Skeletal muscle cell (primary cell): ENCODE measurements at regions not wholly inside any gene's neighbourhood (a gene's known extent, or its start where the extent isn't known, plus 50 kb on each side); places are given as distances from the start of the nearest gene placed in this dataset.

Source experiments
- DNase-seq: peaks from one replicate; pipeline ENCODE4 v3.0.0-alpha.2; 2010; ENCODE audit warnings: low read depth
- H3K4me3 ChIP-seq: 2 replicates; pipeline ENCODE4 v1.5.1; 2011; ENCODE audit warnings: low read depth, mild to moderate bottlenecking, control low read depth, low read length, moderate library complexity

GRCh38 chr18:77772177-77772576 lies 522.5 kb downstream of the GALR1 start:
- H3K4me3 ChIP-seq = no peak overlapping the region
- no peak for DNase-seq

GRCh38 chr18:77776104-77776503 lies 526.5 kb downstream of the GALR1 start:
- no peak overlapping the region for H3K4me3 ChIP-seq
- DNase-seq = no peak

- no peak overlapping the region for H3K4me3 ChIP-seq
- DNase-seq = no peak
Observed at GRCh38 chr18:77777163-77777562, 527.5 kb downstream of the GALR1 start.

GRCh38 chr18:77784759-77785379 lies 535.2 kb downstream of the GALR1 start:
- H3K4me3 ChIP-seq = no peak overlapping the region

GRCh38 chr18:77785415-77785975 lies 535.8 kb downstream of the GALR1 start:
- DNase-seq = no peak
- H3K4me3 ChIP-seq = no peak overlapping the region

More at GRCh38 chr18:77784759-77785379, 535.2 kb downstream of the GALR1 start:
- DNase-seq = no peak

- no peak for DNase-seq
- no peak overlapping the region for H3K4me3 ChIP-seq
Observed at GRCh38 chr18:77803024-77803423, 553.4 kb downstream of the GALR1 start.

- H3K4me3 ChIP-seq = no peak overlapping the region
- DNase-seq = no peak
Observed at GRCh38 chr18:77804382-77804781, 554.7 kb downstream of the GALR1 start.

- DNase-seq = no peak
- no peak overlapping the region for H3K4me3 ChIP-seq
Observed at GRCh38 chr18:77807650-77808049, 558.0 kb downstream of the GALR1 start.

GRCh38 chr18:77811503-77811902 lies 561.9 kb downstream of the GALR1 start:
- no peak for DNase-seq
- no peak overlapping the region for H3K4me3 ChIP-seq

GRCh38 chr18:77815666-77816338 lies 566.2 kb downstream of the GALR1 start:
- no peak overlapping the region for H3K4me3 ChIP-seq
- no peak for DNase-seq

- no peak overlapping the region for H3K4me3 ChIP-seq
- DNase-seq = no peak
Observed at GRCh38 chr18:77818328-77818727, 568.7 kb downstream of the GALR1 start.

GRCh38 chr18:77820472-77820871 lies 570.8 kb downstream of the GALR1 start:
- DNase-seq = no peak
- no peak overlapping the region for H3K4me3 ChIP-seq

GRCh38 chr18:77821892-77822291 lies 572.2 kb downstream of the GALR1 start:
- DNase-seq = no peak
- no peak overlapping the region for H3K4me3 ChIP-seq

GRCh38 chr18:77822632-77823031 lies 573.0 kb downstream of the GALR1 start:
- H3K4me3 ChIP-seq = no peak overlapping the region
- no peak for DNase-seq

GRCh38 chr18:77833807-77834206 lies 584.2 kb downstream of the GALR1 start:
- no peak overlapping the region for H3K4me3 ChIP-seq
- DNase-seq = no peak

GRCh38 chr18:77851802-77852201 lies 602.2 kb downstream of the GALR1 start:
- DNase-seq = no peak
- H3K4me3 ChIP-seq = no peak overlapping the region

- H3K4me3 ChIP-seq = no peak overlapping the region
- no peak for DNase-seq
Observed at GRCh38 chr18:77853859-77854258, 604.2 kb downstream of the GALR1 start.

GRCh38 chr18:77857678-77858655 lies 608.3 kb downstream of the GALR1 start:
- H3K4me3 ChIP-seq = no peak overlapping the region
- no peak for DNase-seq

GRCh38 chr18:77859634-77860033 lies 610.0 kb downstream of the GALR1 start:
- H3K4me3 ChIP-seq = no peak overlapping the region
- DNase-seq = no peak
